ENCODE measurements at regions not wholly inside any gene's neighbourhood (a gene's known extent, or its start where the extent isn't known, plus 50 kb on each side); places are given as distances from the start of the nearest gene placed in this dataset.
"Not testable (repeated sequence)": the region's sequence is repeated elsewhere in the genome, so short reads cannot be mapped to it uniquely, and the experiment has no call there.

DNA sequence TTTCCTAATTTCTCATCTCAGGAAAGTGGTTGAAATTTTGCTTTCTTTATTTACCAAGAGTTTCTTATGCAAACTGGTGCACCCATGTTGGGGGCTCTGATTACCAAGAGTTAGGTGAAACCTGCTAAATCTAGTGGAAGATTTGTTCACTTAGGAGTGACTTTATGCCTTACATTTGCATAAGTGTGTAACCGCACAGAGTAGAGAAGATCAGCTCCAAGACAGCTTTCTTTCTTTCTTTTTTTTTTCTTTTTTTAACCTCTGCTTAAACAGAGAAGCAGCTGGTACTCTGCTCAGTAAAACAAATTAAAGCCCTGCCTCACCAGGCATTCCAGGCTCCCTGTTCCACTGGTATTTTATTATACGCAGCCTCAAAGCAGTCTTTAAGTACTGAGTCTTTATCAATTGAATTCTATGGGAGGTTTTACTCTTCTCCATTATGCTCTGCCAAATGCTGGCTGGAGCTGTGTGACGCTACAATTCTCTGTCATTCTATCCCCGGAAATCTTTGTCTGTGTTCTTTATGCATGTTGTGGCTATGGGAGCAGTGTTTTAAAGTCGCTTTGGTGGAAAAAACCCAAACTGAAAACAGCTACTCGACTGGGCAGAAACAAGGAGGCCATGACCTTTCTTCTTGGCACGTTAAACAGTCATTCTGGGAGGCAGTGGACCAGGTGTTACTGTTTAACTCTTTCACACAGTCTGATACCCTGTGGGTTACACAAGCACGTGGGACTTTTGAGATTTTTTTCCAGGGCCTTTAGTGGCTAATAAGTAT is 55.2 kb upstream of the GBE1 start:
- no peaks in the 10 kb centered on the region for H4K20me1 ChIP-seq (ENCODE audit: insufficient read depth, low read length)
- H2AFZ ChIP-seq (ENCODE audit: insufficient read depth, low read depth, low read length, poor library complexity, severe bottlenecking) = no peak overlapping the region
- intact Hi-C loops (cut with micrococcal nuclease) = no loop called here
- no peak overlapping the region for H3K4me3 Mint-ChIP-seq
- H3K9me3 Mint-ChIP-seq = peaks cover 3 to 14% (median 10%) of the 10 kb centered on the region in 7 donors
- H3K4me1 Mint-ChIP-seq = no peaks in the 10 kb centered on the region
- H3K79me2 ChIP-seq (ENCODE audit: insufficient read depth, low read length) = no peaks in the 10 kb centered on the region
- H3K27me3 ChIP-seq (ENCODE audit: control insufficient read depth in 2 of 2, insufficient read depth in 2 of 2, low read length in 2 of 2) = no peaks in the 10 kb centered on the region
- no peak overlapping the region for H3K27ac Mint-ChIP-seq
- DNase-seq = no peak
- H3K4me2 ChIP-seq (replicated peaks; ENCODE audit: extremely low read depth, low read length, poor library complexity, severe bottlenecking) = no peak overlapping the region
- no peaks in the 10 kb centered on the region for H3K27me3 Mint-ChIP-seq (ENCODE audit: low read depth in 3 of 3)
- no peak for TF ChIP-seq CTCF (IDR thresholded peaks at IDR 0.05)
- peaks cover 0 to 13% of the 10 kb centered on the region in 2 donors for H3K9me3 ChIP-seq (replicated peaks in 1 of 2; ENCODE audit: control insufficient read depth in 1 of 2, insufficient read depth in 1 of 2, low read length in 2 of 2)
- H3K9ac ChIP-seq (ENCODE audit: insufficient read depth, low read length, poor library complexity, severe bottlenecking) = no peak overlapping the region
- no peak overlapping the region for H3K27ac ChIP-seq (ENCODE audit: low read depth in 1 of 2, low read length in 2 of 2)
- 93% methylated on average over 3 of the region's 8 CpGs for WGBS (ENCODE audit: insufficient coverage)
- no peaks in the 10 kb centered on the region for H3K36me3 Mint-ChIP-seq
- H3K36me3 ChIP-seq (replicated peaks in 1 of 2; ENCODE audit: control insufficient read depth in 1 of 2, insufficient read depth in 2 of 2, low read length in 2 of 2) = no peaks in the 10 kb centered on the region
- H3K4me1 ChIP-seq (ENCODE audit: control insufficient read depth in 1 of 2, insufficient read depth in 2 of 2, low read length in 2 of 2) = no peaks in the 10 kb centered on the region
- H3K4me3 ChIP-seq (replicated peaks in 1 of 3; ENCODE audit: low read depth in 2 of 3, low read length in 3 of 3) = no peak overlapping the region

DNA sequence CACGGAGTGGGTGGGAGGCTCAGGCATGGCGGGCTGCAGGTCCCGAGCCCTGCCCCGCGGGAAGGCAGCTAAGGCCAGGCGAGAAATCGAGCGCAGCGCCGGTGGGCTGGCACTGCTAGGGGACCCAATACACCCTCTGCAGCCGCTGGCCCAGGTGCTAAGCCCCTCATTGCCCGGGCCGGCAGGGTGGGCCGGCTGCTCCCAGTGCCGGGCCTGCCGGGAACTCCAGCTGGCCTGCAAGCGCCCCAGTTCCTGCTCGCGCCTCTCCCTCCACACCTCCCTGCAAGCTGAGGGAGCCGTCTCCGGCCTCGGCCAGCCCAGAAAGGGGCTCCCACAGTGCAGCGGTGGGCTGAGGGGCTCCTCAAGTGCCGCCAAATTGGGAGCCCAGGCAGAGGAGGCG is 50.7 kb upstream of the GBE1 start:
- H3K36me3 ChIP-seq (replicated peaks in 1 of 2; ENCODE audit: control insufficient read depth in 1 of 2, insufficient read depth in 2 of 2, low read length in 2 of 2); H3K27ac ChIP-seq (ENCODE audit: low read depth in 1 of 2, low read length in 2 of 2); H4K20me1 ChIP-seq (ENCODE audit: insufficient read depth, low read length); H3K4me3 ChIP-seq (replicated peaks in 1 of 3; ENCODE audit: low read depth in 2 of 3, low read length in 3 of 3); H3K9ac ChIP-seq (ENCODE audit: insufficient read depth, low read length, poor library complexity, severe bottlenecking); H3K27me3 ChIP-seq (ENCODE audit: control insufficient read depth in 2 of 2, insufficient read depth in 2 of 2, low read length in 2 of 2); intact Hi-C loops (cut with micrococcal nuclease); H3K79me2 ChIP-seq (ENCODE audit: insufficient read depth, low read length); H3K27ac Mint-ChIP-seq; H3K36me3 Mint-ChIP-seq; DNase-seq; H3K4me3 Mint-ChIP-seq; H3K4me2 ChIP-seq (replicated peaks; ENCODE audit: extremely low read depth, low read length, poor library complexity, severe bottlenecking); H2AFZ ChIP-seq (ENCODE audit: insufficient read depth, low read depth, low read length, poor library complexity, severe bottlenecking); H3K27me3 Mint-ChIP-seq (ENCODE audit: low read depth in 3 of 3); H3K4me1 Mint-ChIP-seq; H3K4me1 ChIP-seq (ENCODE audit: control insufficient read depth in 1 of 2, insufficient read depth in 2 of 2, low read length in 2 of 2): not testable (repeated sequence)
- H3K9me3 Mint-ChIP-seq = peaks cover 6 to 14% (median 12%) of the 10 kb centered on the region in 7 donors
- peaks cover 0 to 13% of the 10 kb centered on the region in 2 donors for H3K9me3 ChIP-seq (replicated peaks in 1 of 2; ENCODE audit: control insufficient read depth in 1 of 2, insufficient read depth in 1 of 2, low read length in 2 of 2)
- WGBS (ENCODE audit: insufficient coverage) = 96% methylated on average over 13 of the region's 25 CpGs

Data from CD14-positive monocyte (primary cell).